ENCODE measurements at regions not wholly inside any gene's neighbourhood (a gene's known extent, or its start where the extent isn't known, plus 50 kb on each side); places are given as distances from the start of the nearest gene placed in this dataset.

DNA sequence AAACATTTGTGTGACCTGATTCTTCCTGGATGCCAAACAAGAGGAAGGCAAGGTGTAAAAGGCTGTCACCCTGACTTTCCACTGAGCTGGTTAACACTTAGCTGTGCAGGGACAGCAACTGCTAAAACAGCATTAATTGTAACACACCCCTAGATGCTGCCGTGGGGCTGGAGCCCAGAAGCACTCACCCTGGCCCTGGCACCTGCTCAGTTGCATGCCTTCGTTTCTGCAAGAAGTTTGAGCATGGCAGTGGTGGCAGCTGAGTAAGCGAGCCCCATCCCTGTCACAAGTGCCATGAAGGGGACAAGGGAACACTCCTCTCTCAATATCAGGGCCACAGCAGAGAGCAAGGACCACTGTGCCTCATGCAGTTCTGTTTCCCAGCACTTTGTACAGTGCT is 330.2 kb downstream of the TMEM114 start:
- Mint-ChIP-seq H3K4me1 (ENCODE audit: unreplicated experiment) (no peaks in the 10 kb centered on the region), H3K36me3 (ENCODE audit: unreplicated experiment) (no peaks in the 10 kb centered on the region), H3K27ac (ENCODE audit: unreplicated experiment) (no peak overlapping the region), H3K9me3 (ENCODE audit: unreplicated experiment) (peaks cover 22% of the 10 kb centered on the region), H3K27me3 (ENCODE audit: unreplicated experiment) (no peaks in the 10 kb centered on the region), H3K4me3 (ENCODE audit: unreplicated experiment) (no peak overlapping the region)
- TF ChIP-seq, protein P1, sequence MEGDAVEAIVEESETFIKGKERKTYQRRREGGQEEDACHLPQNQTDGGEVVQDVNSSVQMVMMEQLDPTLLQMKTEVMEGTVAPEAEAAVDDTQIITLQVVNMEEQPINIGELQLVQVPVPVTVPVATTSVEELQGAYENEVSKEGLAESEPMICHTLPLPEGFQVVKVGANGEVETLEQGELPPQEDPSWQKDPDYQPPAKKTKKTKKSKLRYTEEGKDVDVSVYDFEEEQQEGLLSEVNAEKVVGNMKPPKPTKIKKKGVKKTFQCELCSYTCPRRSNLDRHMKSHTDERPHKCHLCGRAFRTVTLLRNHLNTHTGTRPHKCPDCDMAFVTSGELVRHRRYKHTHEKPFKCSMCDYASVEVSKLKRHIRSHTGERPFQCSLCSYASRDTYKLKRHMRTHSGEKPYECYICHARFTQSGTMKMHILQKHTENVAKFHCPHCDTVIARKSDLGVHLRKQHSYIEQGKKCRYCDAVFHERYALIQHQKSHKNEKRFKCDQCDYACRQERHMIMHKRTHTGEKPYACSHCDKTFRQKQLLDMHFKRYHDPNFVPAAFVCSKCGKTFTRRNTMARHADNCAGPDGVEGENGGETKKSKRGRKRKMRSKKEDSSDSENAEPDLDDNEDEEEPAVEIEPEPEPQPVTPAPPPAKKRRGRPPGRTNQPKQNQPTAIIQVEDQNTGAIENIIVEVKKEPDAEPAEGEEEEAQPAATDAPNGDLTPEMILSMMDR (IDR thresholded peaks at IDR 0.05) = no peak
- DNase-seq (ENCODE audit: extremely low spot score, unreplicated experiment) = no peak

DNA sequence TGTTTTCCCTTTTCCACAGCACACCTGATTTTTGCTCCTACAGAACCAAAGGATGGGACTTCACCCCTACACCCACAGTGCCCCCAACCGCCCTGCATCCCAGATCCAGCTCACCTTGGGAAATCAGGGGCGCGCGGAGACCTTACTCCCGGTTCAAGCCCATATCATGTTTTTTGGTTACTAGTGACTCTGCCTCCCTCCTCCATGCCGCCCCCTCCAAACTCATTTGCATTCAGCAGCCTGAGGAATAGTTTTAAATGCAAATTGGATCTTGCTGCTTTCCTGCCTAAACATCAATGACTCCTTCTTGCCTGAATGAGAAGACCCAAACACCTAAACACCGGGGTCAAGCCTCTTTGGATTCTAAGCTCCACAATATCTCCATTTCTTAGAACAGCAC is 331.8 kb downstream of the TMEM114 start:
- no peaks in the 10 kb centered on the region for H3K27me3 Mint-ChIP-seq (ENCODE audit: unreplicated experiment)
- H3K27ac Mint-ChIP-seq (ENCODE audit: unreplicated experiment) = no peak overlapping the region
- H3K9me3 Mint-ChIP-seq (ENCODE audit: unreplicated experiment) = peaks cover 29% of the 10 kb centered on the region
- H3K4me1 Mint-ChIP-seq (ENCODE audit: unreplicated experiment) = no peaks in the 10 kb centered on the region
- TF ChIP-seq, protein P1 (IDR thresholded peaks at IDR 0.05) = no peak
- H3K36me3 Mint-ChIP-seq (ENCODE audit: unreplicated experiment) = no peaks in the 10 kb centered on the region
- no peak for DNase-seq (ENCODE audit: extremely low spot score, unreplicated experiment)
- no peak overlapping the region for H3K4me3 Mint-ChIP-seq (ENCODE audit: unreplicated experiment)

DNA sequence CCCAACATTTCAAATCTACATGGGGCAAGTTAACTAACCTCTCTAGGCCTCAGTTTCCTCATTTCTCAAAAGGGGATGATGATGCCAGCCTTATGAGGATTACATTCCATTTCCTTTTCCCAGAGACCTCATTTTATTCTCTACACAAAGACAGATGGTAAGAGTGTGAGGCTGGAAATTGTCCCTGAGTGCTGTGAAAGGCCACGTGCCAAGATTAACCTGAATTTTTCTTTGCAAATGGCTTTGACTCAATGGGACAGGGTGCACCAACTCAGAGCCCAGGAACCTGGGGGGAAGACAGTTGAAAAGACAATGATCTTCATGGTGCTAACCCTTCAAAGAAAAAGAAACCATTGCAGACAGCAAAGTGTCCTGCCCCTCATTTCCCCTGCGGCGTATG is 332.8 kb downstream of the TMEM114 start:
- no peak overlapping the region for H3K27ac Mint-ChIP-seq (ENCODE audit: unreplicated experiment)
- TF ChIP-seq, protein P1 (IDR thresholded peaks at IDR 0.05) = no peak
- no peaks in the 10 kb centered on the region for H3K27me3 Mint-ChIP-seq (ENCODE audit: unreplicated experiment)
- no peak overlapping the region for H3K4me3 Mint-ChIP-seq (ENCODE audit: unreplicated experiment)
- H3K9me3 Mint-ChIP-seq (ENCODE audit: unreplicated experiment) = peaks cover 29% of the 10 kb centered on the region
- H3K4me1 Mint-ChIP-seq (ENCODE audit: unreplicated experiment) = no peaks in the 10 kb centered on the region
- DNase-seq (ENCODE audit: extremely low spot score, unreplicated experiment) = no peak
- no peaks in the 10 kb centered on the region for H3K36me3 Mint-ChIP-seq (ENCODE audit: unreplicated experiment)

DNA sequence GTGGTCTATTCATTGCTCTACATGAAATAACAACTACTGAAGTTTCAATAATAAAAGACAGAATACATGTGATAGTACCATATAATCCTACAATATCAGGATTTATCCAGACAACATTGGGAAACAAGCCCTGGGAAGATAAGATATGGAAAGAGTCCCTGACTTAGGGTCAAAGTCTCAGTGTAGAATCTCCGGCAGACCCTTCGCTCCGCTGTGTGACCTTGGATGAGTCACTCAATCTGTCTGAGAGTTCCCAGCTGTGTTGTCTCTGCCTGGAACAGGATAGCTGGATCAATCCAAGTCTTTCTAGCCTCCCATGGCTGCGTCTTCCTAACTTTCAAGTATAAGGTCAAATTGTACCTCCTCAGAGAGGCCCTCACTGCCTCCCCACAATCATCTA is 335.9 kb downstream of the TMEM114 start:
- Mint-ChIP-seq H3K4me1 (ENCODE audit: unreplicated experiment) (no peaks in the 10 kb centered on the region), H3K27ac (ENCODE audit: unreplicated experiment) (no peak overlapping the region), H3K4me3 (ENCODE audit: unreplicated experiment) (no peak overlapping the region), H3K27me3 (ENCODE audit: unreplicated experiment) (no peaks in the 10 kb centered on the region), H3K9me3 (ENCODE audit: unreplicated experiment) (peaks cover 26% of the 10 kb centered on the region), H3K36me3 (ENCODE audit: unreplicated experiment) (no peaks in the 10 kb centered on the region)
- TF ChIP-seq, protein P1 (IDR thresholded peaks at IDR 0.05) = no peak
- no peak for DNase-seq (ENCODE audit: extremely low spot score, unreplicated experiment)

DNA sequence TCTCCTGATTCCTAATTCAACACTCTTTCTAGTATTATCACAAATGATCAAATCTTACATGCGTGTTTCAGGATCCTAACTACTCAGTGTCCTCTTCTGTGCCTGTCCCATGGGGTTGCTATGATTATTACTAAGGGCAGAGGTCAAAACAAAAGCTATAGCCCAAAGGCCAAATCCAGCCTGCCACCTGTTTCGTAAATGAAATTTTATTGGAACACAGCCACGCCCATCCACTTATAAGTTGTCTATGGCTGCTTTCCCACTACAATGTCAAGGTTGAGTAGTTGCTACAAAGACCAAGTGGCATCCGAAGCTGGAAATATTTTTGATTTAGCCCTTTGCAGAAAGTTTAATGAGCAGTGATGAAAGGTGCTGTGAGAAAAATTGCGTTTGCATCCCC is 336.6 kb downstream of the TMEM114 start:
- DNase-seq (ENCODE audit: extremely low spot score, unreplicated experiment) = no peak
- TF ChIP-seq, protein P1 (IDR thresholded peaks at IDR 0.05) = no peak
- H3K4me3 Mint-ChIP-seq (ENCODE audit: unreplicated experiment) = no peak overlapping the region
- no peaks in the 10 kb centered on the region for H3K36me3 Mint-ChIP-seq (ENCODE audit: unreplicated experiment)
- H3K27ac Mint-ChIP-seq (ENCODE audit: unreplicated experiment) = no peak overlapping the region
- peaks cover 19% of the 10 kb centered on the region for H3K9me3 Mint-ChIP-seq (ENCODE audit: unreplicated experiment)
- no peaks in the 10 kb centered on the region for H3K27me3 Mint-ChIP-seq (ENCODE audit: unreplicated experiment)
- no peaks in the 10 kb centered on the region for H3K4me1 Mint-ChIP-seq (ENCODE audit: unreplicated experiment)
